NT2/D1 (cell line): ENCODE measurements at regions not wholly inside any gene's neighbourhood (a gene's known extent, or its start where the extent isn't known, plus 50 kb on each side); places are given as distances from the start of the nearest gene placed in this dataset.
"Not testable (repeated sequence)": the region's sequence is repeated elsewhere in the genome, so short reads cannot be mapped to it uniquely, and the experiment has no call there.

Source experiments
- DNase-seq: peaks from one replicate; pipeline ENCODE4 v3.0.0-alpha.2; 2011; ENCODE audit warnings: low read depth, low spot score
- H3K27me3 ChIP-seq: 2 replicates; pipeline ENCODE4 v1.6.0; 2011; ENCODE audit warnings: mild to moderate bottlenecking; ENCODE audit not compliant: insufficient read length, insufficient read depth
- H3K36me3 ChIP-seq: 2 replicates; pipeline ENCODE4 v1.6.1; 2011; ENCODE audit warnings: mild to moderate bottlenecking, low read length, mixed read lengths; ENCODE audit not compliant: insufficient read depth, insufficient read length
- H3K4me1 ChIP-seq: 2 replicates; pipeline ENCODE4 v1.5.1; 2011; ENCODE audit not compliant: insufficient read depth, insufficient read length
- H3K4me3 ChIP-seq: 2 replicates; pipeline ENCODE4 v1.5.1; 2011; ENCODE audit warnings: low read depth; ENCODE audit not compliant: insufficient read length
- H3K9ac ChIP-seq: 2 replicates; pipeline ENCODE4 v1.6.0; 2011; ENCODE audit warnings: low read depth; ENCODE audit not compliant: insufficient read length
- H3K9me3 ChIP-seq: 2 replicates; pipeline ENCODE4 v1.5.1; 2011; ENCODE audit warnings: mild to moderate bottlenecking, low read length; ENCODE audit not compliant: insufficient read depth
- SUZ12 ChIP-seq: IDR thresholded peaks from 2 replicates; pipeline ENCODE4 v1.6.1; 2011; ENCODE audit not compliant: insufficient read length, insufficient read depth; ENCODE audit errors: extremely low read depth
- YY1 ChIP-seq: IDR thresholded peaks from 2 replicates; pipeline ENCODE4 v1.6.1; 2011; ENCODE audit not compliant: insufficient read length, insufficient read depth
- ZNF274 ChIP-seq: IDR thresholded peaks from 2 replicates; pipeline ENCODE4 v1.6.1; 2011; ENCODE audit warnings: mild to moderate bottlenecking, low read depth, low read length

DNA sequence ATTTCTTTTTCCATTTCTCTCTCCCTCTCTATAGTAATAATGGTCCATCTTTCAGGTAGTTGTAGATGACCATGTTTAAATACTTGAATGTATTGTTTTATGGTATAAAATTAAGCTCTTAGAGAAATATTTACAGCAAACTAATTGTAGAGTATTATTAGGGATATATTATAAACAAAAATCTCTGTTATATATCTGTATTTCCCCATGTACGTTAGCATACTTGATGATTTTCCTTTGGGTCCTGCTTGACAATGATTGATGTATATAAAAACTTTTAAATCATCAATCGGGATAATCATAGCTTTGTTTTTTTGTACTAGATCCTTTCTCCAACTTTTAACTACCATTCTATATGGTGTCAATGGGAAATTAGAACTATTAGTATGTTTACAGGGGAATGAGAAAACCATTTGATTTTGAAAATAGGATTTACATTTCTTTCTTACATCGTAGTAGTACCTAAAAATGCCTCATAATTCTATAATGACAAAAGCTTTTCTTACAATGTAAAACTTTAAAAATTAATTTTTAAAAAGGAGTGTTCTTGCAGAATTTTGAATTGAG lies 117.5 kb upstream of the CDK13 start:
- Histone ChIP-seq H3K36me3 (no peaks in the 10 kb centered on the region), H3K27me3 (peaks cover 40% of the 10 kb centered on the region), H3K9me3 (no peaks in the 10 kb centered on the region), H3K9ac (no peak overlapping the region), H3K4me3 (no peak overlapping the region), H3K4me1 (no peaks in the 10 kb centered on the region)
- no peak for DNase-seq
- TF ChIP-seq SUZ12 (no peak), ZNF274 (no peak), YY1 (no peak)

DNA sequence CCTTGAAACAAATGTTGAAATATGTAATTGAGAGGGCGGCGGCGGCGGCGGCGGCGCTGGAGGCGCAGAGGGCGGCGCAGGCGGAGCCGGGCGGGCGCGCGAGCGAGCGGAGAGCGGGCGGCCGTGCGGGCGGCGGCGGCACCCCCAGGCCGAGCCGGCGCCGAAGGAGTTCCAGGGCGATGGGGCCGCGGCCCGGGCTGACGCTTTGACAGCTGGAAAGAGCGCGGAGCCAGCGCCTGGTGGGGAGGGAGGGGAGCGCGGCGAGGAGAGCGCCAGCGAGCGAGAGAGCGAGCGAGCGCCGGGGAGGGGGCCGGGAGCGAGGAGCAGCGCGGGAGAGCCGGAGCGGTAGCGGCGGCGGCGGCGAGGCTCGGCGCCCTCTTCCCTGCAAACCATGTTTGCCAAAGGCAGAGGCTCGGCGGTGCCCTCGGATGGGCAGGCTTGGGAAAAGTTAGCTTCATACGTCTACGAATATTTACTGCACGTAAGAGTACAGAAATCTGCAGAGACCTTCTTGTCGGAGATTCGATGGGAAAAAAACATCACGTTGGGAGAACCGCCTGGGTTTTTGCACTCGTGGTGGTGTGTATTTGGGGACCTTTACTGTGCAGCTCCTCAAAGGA lies 116.8 kb upstream of the CDK13 start:
- peak; percentile 76 for DNase-seq
- not testable (repeated sequence) for H3K9me3 ChIP-seq, H3K4me1 ChIP-seq, H3K36me3 ChIP-seq
- Histone ChIP-seq H3K9ac (peak overlapping the region; percentile 72), H3K27me3 (peaks cover 40% of the 10 kb centered on the region), H3K4me3 (peak overlapping the region; percentile 45)

DNA sequence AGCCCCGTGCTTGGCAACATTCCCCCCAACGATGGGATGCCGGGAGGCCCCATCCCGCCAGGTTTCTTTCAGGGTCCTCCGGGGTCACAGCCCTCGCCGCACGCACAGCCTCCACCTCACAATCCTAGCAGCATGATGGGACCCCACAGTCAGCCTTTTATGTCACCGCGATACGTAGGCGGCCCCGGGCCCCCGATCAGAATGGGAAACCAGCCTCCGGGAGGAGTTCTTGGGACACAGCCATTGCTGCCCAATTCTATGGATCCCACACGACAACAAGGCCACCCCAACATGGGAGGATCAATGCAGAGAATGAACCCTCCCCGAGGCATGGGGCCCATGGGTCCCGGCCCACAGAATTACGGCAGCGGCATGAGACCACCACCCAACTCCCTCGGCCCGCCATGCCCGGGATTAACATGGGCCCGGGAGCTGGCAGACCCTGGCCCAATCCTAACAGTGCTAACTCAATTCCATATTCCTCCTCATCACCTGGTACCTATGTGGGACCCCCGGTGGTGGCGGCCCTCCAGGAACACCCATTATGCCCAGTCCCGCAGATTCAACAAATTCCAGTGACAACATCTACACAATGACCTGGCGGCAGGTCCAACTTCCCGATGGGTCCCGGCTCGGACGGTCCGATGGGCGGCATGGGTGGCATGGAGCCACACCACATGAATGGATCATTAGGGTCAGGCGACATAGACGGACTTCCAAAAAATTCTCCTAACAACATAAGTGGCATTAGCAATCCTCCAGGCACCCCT lies 116.0 kb upstream of the CDK13 start:
- DNase-seq, H3K9ac ChIP-seq, H3K9me3 ChIP-seq, H3K36me3 ChIP-seq, H3K4me1 ChIP-seq: not testable (repeated sequence)
- Histone ChIP-seq H3K4me3 (peak overlapping the region; percentile 45), H3K27me3 (peaks cover 40% of the 10 kb centered on the region)

DNA sequence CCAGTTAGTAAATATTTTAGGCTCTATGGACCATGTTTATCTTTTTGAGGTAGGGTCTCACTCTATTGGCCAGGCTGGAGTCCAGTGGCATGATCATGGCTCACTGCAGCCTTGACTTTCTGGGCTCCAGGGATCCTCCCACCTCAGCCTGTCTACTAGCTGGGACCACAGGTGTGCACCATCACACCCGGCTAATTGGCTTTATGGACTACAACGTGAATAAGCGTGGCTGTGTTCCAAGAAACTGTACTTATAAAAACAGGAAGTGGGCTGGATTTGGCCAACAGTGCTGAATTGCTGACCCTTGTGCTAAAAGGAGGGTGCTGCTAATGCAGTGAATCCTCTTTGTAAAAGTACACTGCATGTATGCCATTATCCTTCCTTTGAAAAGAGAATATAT lies 111.7 kb upstream of the CDK13 start:
- no peak for DNase-seq

DNA sequence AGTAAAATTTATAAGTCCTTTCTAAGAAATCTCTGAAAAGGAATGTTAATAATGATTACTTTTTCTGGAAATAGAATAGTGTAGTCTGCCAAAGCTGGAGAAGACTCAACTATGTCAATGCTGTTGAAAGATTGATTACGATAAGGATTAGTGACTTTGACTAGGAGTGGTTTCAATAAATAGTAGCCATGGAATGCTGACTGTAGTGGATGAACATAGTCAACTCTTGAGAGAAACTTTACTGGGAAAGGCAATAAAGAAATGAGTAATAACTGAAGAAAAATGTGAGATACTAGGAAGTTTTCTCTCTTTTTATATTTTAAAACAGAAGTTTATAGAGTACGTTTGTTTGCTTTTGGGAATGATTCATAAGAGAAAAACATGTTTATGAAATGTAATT lies 105.0 kb upstream of the CDK13 start:
- no peaks in the 10 kb centered on the region for H3K4me1 ChIP-seq
- no peak overlapping the region for H3K4me3 ChIP-seq
- H3K36me3 ChIP-seq = no peaks in the 10 kb centered on the region
- DNase-seq = no peak
- H3K9ac ChIP-seq = no peak overlapping the region
- TF ChIP-seq YY1 = no peak
- TF ChIP-seq SUZ12 = no peak
- no peak for TF ChIP-seq ZNF274
- no peaks in the 10 kb centered on the region for H3K9me3 ChIP-seq
- no peaks in the 10 kb centered on the region for H3K27me3 ChIP-seq

More for the DNA sequence above, 111.7 kb upstream of the CDK13 start:
- H3K9ac ChIP-seq = no peak overlapping the region
- H3K4me3 ChIP-seq = no peak overlapping the region
- TF ChIP-seq SUZ12 (no peak), YY1 (no peak), ZNF274 (no peak)
- peaks cover 21% of the 10 kb centered on the region for H3K27me3 ChIP-seq
- no peaks in the 10 kb centered on the region for H3K4me1 ChIP-seq
- H3K9me3 ChIP-seq = no peaks in the 10 kb centered on the region
- H3K36me3 ChIP-seq = no peaks in the 10 kb centered on the region

DNA sequence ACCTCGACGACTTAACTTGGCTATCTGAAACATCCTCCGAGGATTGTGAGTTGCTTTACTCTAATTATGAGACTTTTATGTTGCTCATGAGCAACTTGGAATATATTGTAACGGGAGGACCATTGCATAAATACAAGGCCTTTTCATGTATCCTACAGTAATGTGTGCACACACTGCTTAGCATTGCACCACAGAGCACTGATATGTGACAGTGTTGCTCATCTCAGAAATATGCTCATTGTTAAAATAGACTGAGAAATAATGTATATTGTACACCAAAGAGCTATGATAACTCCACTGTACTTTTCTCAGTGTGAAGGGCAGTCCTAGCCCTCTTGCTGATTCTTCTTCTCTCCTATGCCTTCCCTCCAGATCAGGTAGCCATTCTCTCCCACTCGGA lies 102.8 kb upstream of the CDK13 start:
- H3K4me1 ChIP-seq = no peaks in the 10 kb centered on the region
- H3K9me3 ChIP-seq = no peaks in the 10 kb centered on the region
- DNase-seq = no peak
- H3K27me3 ChIP-seq = no peaks in the 10 kb centered on the region
- no peak overlapping the region for H3K4me3 ChIP-seq
- no peaks in the 10 kb centered on the region for H3K36me3 ChIP-seq
- no peak for TF ChIP-seq YY1
- TF ChIP-seq ZNF274 = no peak
- no peak for TF ChIP-seq SUZ12
- H3K9ac ChIP-seq = no peak overlapping the region

DNA sequence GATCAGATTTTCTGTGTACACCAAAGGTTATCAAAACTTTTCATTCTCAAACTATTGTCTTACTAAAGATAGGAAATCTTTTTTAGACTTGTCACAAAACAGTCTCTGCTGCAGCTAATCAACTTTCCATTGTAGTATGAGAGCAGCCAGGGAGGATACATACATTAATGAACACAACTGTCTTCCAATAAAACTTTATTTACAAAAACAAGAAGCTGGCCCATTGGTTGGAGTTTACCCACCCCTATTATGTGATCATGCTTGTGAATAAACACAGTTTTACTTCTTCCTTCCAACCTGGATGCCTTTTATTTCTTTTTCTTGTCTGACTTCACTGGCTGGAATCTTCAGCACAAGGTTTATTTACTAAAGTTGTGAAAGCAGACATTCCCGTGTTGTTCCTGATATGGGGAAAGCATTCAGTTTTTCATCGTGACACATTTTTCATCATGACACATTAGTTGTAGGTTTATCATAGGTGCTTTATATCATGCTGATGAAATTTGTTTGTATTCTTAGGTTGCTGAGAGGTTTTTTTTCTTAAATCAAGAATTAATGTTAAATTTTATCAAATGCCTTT lies 98.5 kb upstream of the CDK13 start:
- Histone ChIP-seq H3K27me3 (no peaks in the 10 kb centered on the region), H3K4me1 (no peaks in the 10 kb centered on the region), H3K9ac (no peak overlapping the region), H3K36me3 (no peaks in the 10 kb centered on the region), H3K4me3 (no peak overlapping the region), H3K9me3 (no peaks in the 10 kb centered on the region)
- no peak for DNase-seq
- TF ChIP-seq YY1 (no peak), ZNF274 (no peak)

DNA sequence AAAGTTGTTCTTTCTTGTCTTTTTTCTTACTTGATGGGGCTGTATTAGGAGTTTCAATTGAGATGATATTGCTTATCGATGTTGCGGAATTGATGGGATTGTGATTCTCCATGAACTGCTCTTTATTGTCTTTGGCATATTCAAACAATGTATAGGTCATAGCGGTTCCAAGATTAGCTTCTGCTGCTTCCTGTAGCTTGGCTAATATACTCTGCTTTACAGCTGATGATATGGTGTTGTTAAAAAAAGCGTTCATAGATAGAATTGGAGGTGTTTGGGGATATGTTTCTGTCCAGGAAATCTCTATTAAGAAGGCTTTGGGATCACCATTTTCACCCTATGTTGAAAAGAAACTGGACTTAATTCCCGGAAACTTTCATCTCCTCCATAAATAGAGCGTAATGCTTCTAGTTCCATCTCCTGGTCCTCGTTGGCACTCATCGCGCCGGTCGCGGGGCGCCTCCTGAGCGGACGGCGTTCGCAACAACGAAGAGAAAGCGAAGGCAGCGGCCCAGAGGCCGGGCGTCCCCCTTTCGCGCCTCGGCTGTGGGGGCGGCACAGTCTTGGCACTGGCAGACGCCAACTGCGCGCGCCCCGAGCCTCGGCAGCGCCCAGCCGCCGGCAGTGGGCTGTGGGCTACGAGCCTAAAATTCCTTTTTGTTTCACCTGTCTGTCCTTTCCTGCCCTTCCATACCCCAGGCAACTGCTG lies 95.3 kb upstream of the CDK13 start:
- not testable (repeated sequence) for H3K4me3 ChIP-seq, H3K27me3 ChIP-seq, H3K9me3 ChIP-seq, H3K4me1 ChIP-seq, H3K9ac ChIP-seq, H3K36me3 ChIP-seq, DNase-seq
